ENCODE measurements at regions not wholly inside any gene's neighbourhood (a gene's known extent, or its start where the extent isn't known, plus 50 kb on each side); places are given as distances from the start of the nearest gene placed in this dataset.

GRCh38 chr2:205860181-205860580 lies 177.9 kb downstream of the NRP2 start:
- DNase-seq (ENCODE audit: low read depth) = no peak

GRCh38 chr2:205858881-205859441 lies 176.7 kb downstream of the NRP2 start:
- DNase-seq (ENCODE audit: low read depth) = peak; percentile 17
- no peak overlapping the region for H3K4me3 ChIP-seq (ENCODE audit: low read depth, low read length)
- TF ChIP-seq CTCF (IDR thresholded peaks at IDR 0.05; ENCODE audit: insufficient read depth, low read depth, low read length) = no peak

More at GRCh38 chr2:205860181-205860580, 177.9 kb downstream of the NRP2 start:
- H3K4me3 ChIP-seq (ENCODE audit: low read depth, low read length) = no peak overlapping the region
- no peak for TF ChIP-seq CTCF (IDR thresholded peaks at IDR 0.05; ENCODE audit: insufficient read depth, low read depth, low read length)

- no peak overlapping the region for H3K4me3 ChIP-seq (ENCODE audit: low read depth, low read length)
- DNase-seq (ENCODE audit: low read depth) = no peak
- no peak for TF ChIP-seq CTCF (IDR thresholded peaks at IDR 0.05; ENCODE audit: insufficient read depth, low read depth, low read length)
These were observed 176.0 kb downstream of the NRP2 start for GRCh38 chr2:205858275-205858674.

- DNase-seq (ENCODE audit: low read depth) = no peak
- TF ChIP-seq CTCF (IDR thresholded peaks at IDR 0.05; ENCODE audit: insufficient read depth, low read depth, low read length) = no peak
- H3K4me3 ChIP-seq (ENCODE audit: low read depth, low read length) = no peak overlapping the region
These were observed 175.4 kb downstream of the NRP2 start for GRCh38 chr2:205857520-205858237.

GRCh38 chr2:205852457-205852856 lies 170.2 kb downstream of the NRP2 start:
- no peak overlapping the region for H3K4me3 ChIP-seq (ENCODE audit: low read depth, low read length)
- no peak for DNase-seq (ENCODE audit: low read depth)
- no peak for TF ChIP-seq CTCF (IDR thresholded peaks at IDR 0.05; ENCODE audit: insufficient read depth, low read depth, low read length)

GRCh38 chr2:205850611-205851010 lies 168.3 kb downstream of the NRP2 start:
- DNase-seq (ENCODE audit: low read depth) = no peak
- TF ChIP-seq CTCF (IDR thresholded peaks at IDR 0.05; ENCODE audit: insufficient read depth, low read depth, low read length) = no peak

More at GRCh38 chr2:205850611-205851010, 168.3 kb downstream of the NRP2 start:
- H3K4me3 ChIP-seq (ENCODE audit: low read depth, low read length) = no peak overlapping the region

Data from fibroblast of villous mesenchyme (primary cell).